ENCODE measurements at regions not wholly inside any gene's neighbourhood (a gene's known extent, or its start where the extent isn't known, plus 50 kb on each side); places are given as distances from the start of the nearest gene placed in this dataset.

DNA sequence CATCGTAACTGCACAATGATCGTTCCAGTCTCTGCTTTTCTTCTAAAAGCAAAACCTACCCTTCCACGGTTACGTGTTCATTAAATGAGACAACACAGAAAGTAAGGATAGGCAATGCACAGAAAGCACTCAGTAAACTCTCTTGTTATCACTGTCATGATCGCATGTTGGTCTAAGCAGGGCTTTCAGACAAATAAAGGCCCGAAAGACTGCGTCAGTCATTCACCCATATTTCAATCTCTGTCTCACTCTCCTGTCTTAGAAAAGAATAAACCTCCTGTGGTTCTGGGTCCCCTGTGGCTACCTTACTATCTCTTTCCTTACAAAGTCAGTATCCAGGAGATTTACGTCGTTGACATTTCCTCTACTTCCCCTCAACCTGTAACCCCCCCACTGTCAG, 160.9 kb downstream of the VAPA start:
- Mint-ChIP-seq H3K36me3 (ENCODE audit: low read depth) (no peaks in the 10 kb centered on the region), H3K4me1 (no peaks in the 10 kb centered on the region), H3K27me3 (peaks cover 4% of the 10 kb centered on the region), H3K9me3 (no peaks in the 10 kb centered on the region), H3K4me3 (no peak overlapping the region), H3K27ac (no peak overlapping the region)
- ATAC-seq (replicated peaks) = no peak

DNA sequence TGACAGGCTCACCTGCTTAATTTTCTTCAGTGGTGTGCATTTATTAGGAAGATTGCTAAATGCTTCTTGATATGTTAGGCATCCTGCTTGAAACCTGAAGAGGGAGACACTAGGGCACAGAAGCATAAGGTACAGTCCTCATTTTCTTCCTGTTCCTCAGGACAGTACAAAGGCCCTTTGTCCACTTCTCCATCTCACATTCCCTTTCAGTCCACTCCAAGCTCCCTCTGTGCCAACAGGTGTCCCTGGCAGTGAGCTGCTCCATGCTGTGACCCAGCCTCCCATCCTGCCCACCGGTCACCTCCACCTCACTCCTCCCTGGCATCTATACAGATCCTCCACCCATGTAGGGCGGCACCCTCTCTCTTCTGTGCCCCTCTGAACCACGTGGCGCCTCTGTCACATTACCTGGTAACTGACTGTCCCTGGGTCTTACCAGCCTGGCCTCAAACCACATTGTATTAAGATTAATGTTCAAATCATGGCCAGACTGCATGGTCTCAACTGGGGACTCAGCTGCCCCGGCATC, 162.8 kb downstream of the VAPA start:
- ATAC-seq (replicated peaks) = no peak

DNA sequence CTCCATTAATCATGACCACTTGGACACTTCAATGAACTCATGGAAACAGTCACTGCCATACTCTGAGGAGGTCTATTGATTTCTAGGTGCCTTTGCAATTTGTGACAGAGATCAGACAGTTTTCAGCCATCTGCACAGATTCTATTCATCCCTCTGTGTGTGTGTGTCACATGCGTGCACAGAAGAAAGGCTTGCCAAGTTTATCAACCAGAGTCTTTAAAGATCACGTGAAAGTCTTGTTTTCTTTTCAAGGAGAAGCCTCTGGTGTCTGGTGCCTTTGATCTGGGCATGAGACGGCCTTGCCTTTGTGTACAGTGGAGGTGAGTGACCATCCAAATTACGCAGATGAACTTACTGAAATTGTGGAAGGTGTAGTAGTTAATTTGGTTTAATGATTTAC, 164.2 kb downstream of the VAPA start:
- no peaks in the 10 kb centered on the region for H3K36me3 Mint-ChIP-seq (ENCODE audit: low read depth)
- peaks cover 4% of the 10 kb centered on the region for H3K27me3 Mint-ChIP-seq
- H3K4me3 Mint-ChIP-seq = no peak overlapping the region
- peaks cover 6% of the 10 kb centered on the region for H3K9me3 Mint-ChIP-seq
- ATAC-seq (replicated peaks) = no peak
- no peaks in the 10 kb centered on the region for H3K4me1 Mint-ChIP-seq
- H3K27ac Mint-ChIP-seq = no peak overlapping the region

More for the DNA sequence above, 162.8 kb downstream of the VAPA start:
- Mint-ChIP-seq H3K27me3 (peaks cover 4% of the 10 kb centered on the region), H3K36me3 (ENCODE audit: low read depth) (no peaks in the 10 kb centered on the region), H3K27ac (no peak overlapping the region), H3K9me3 (no peaks in the 10 kb centered on the region), H3K4me1 (no peaks in the 10 kb centered on the region), H3K4me3 (no peak overlapping the region)

DNA sequence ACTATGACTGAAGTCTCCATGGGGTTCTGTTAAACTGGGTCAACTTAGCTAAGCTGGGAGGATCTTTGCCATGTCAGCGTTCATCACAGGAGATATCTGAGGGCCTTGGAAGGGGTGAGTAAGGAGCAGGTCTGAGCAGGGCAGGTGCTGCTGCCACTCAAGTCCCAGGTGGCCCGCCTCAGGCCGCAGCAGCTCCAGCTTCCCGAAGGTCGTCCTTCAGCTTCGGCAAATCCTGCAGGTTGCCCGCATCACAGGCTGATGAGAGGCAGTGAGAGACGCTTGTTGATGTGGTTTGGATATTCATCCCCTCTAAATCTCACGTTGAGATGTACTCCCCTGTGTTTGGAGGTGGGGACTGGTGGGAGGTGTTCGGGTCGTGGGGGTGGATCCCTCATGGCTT, 166.6 kb downstream of the VAPA start:
- peaks cover 4% of the 10 kb centered on the region for H3K27me3 Mint-ChIP-seq
- no peak for ATAC-seq (replicated peaks)
- H3K27ac Mint-ChIP-seq = no peak overlapping the region
- peaks cover 6% of the 10 kb centered on the region for H3K9me3 Mint-ChIP-seq
- no peaks in the 10 kb centered on the region for H3K4me1 Mint-ChIP-seq
- no peaks in the 10 kb centered on the region for H3K36me3 Mint-ChIP-seq (ENCODE audit: low read depth)
- H3K4me3 Mint-ChIP-seq = no peak overlapping the region

DNA sequence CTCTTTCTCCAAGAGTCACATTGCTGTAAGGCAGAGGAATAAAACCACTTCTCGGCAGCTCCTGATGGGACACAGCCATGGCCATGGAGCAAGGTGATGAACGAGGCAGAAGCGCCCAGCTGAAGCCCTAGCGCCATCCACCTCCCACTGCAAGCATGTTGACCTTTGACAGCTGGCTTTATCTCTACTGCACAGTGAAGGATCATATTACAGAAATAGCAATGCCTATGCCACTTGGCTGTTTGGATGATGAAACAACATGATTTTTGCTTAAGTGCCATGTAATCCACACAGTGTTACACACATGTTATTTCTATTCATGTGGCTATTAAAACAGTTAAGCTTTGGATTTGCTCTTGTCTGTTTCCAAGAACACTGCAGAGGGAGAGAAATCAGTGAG, 167.7 kb downstream of the VAPA start:
- ATAC-seq (replicated peaks) = no peak
- Mint-ChIP-seq H3K4me1 (no peaks in the 10 kb centered on the region), H3K4me3 (no peak overlapping the region), H3K9me3 (peaks cover 6% of the 10 kb centered on the region), H3K27me3 (peaks cover 8% of the 10 kb centered on the region), H3K36me3 (ENCODE audit: low read depth) (no peaks in the 10 kb centered on the region), H3K27ac (no peak overlapping the region)

DNA sequence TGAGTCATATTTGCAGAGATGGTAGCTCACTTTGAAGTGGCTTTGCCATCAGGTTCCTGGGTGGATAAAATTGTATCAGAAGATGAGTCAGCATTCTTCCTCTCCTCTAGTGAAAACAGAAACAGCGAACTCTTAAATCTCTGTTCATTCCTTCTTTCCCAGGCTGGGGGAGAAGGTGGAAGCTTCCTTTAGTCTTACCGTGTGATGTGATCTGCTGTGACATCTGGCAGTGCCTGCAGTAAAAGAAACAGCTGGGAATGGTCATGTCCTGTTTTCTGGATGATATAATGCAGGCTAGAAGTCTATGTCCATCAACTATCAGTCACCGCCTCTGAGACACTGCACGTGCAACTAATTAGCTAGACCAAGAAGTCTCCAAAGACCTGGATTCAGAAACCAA, 171.6 kb downstream of the VAPA start:
- Mint-ChIP-seq H3K4me3 (no peak overlapping the region), H3K27me3 (peaks cover 10% of the 10 kb centered on the region), H3K27ac (no peak overlapping the region), H3K9me3 (peaks cover 6% of the 10 kb centered on the region), H3K4me1 (no peaks in the 10 kb centered on the region), H3K36me3 (ENCODE audit: low read depth) (no peaks in the 10 kb centered on the region)
- ATAC-seq (replicated peaks) = no peak

DNA sequence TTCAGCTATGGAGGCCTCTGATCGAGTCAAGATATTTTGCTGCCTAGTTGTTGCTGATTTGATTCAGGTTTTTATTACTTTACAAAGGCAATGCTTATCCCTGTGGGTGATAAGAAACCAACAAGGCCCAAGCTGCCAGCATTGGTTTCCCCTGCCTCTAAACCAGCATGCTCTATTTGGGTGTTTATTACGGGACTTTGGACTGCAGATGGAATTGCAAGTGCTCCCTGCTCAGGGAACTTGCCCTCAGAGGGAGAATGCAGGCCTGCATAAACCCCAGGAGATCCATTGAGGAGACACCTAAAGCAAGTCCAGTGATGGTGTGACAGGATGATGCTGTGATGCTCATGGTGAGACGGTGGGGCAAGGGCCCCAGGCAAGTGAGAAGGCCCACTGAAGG, 172.1 kb downstream of the VAPA start:
- Mint-ChIP-seq H3K9me3 (peaks cover 6% of the 10 kb centered on the region), H3K4me3 (no peak overlapping the region), H3K27me3 (peaks cover 10% of the 10 kb centered on the region), H3K27ac (no peak overlapping the region), H3K4me1 (no peaks in the 10 kb centered on the region), H3K36me3 (ENCODE audit: low read depth) (no peaks in the 10 kb centered on the region)
- ATAC-seq (replicated peaks) = no peak

DNA sequence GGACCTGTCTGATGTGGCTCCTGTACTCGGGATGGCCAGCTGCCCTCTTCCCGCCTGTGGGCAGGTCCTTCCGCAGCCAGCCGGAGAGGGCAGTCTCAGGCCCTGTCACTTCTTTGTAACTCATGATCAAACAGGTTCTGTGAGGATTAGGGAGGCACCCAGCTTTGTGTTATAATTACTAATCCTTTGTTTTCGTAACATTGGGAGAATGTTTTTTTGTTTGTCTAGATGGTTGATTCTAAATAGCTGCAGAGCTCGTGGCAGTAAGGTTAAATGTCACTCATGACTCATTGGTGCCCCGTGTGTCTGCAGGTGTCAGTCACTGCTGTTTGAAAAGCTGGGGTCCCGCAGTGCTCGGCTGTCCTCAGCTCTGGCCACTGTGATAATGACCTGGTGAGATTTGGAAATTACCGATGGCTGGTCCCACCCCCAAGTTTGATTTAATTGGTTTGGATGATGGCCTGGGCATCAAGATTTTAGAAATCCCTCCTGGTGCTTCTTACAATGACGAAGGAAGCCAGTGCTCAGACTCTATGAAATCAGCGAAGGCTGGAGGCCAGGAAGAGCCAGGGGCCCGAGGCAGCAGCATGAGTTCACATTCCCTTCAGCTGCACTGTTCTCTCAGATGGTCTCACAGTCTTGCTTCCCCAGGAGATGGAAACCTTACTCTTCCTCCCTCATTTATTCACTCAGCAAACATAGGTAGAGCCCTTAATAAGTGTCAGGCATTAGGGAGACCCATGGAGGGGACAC, 172.8 kb downstream of the VAPA start:
- H3K27ac Mint-ChIP-seq = no peak overlapping the region
- peaks cover 6% of the 10 kb centered on the region for H3K9me3 Mint-ChIP-seq
- no peak overlapping the region for H3K4me3 Mint-ChIP-seq
- peaks cover 10% of the 10 kb centered on the region for H3K27me3 Mint-ChIP-seq
- H3K4me1 Mint-ChIP-seq = no peaks in the 10 kb centered on the region
- no peaks in the 10 kb centered on the region for H3K36me3 Mint-ChIP-seq (ENCODE audit: low read depth)
- no peak for ATAC-seq (replicated peaks)

DNA sequence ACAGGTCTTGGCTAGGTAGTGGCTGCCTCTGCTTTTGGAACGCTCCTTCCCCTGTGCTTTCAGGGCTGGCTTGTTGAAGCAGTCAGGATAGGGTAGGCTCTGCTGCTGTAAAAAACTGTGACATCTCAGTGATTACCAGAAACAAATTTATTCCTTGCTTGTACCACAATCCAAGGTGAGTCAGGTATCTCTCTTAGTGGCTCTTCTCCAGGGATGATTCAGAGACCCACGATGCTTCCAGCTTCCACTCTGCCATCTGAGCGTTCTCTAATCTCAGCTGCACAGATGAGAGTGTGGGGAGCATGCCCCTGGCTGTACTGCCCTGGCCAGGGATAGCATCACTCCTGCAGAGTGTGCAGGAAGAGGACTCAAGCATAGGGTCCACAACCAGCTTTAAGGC, 174.9 kb downstream of the VAPA start:
- H3K4me1 Mint-ChIP-seq = no peaks in the 10 kb centered on the region
- H3K4me3 Mint-ChIP-seq = no peak overlapping the region
- ATAC-seq (replicated peaks) = no peak

DNA sequence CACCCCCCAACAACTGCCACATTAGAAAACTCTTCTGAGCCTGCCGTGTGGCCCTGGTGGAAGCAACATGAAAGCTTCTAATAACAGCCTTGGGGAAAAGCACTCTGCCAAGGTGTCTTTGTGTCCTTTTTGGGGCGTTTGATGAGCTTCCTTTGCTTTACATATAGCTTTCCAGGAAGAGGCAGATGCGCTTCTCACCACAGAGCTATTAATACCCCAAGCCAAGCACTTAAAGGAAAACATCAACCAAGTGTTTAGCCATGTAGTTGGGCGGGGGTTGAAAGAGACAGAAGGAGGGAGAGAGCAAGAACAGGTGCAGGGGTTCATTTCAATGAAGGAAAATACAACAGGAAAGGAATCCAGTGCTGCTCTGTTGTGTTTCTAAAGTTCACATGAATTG, 176.1 kb downstream of the VAPA start:
- Mint-ChIP-seq H3K4me3 (no peak overlapping the region), H3K27me3 (peaks cover 10% of the 10 kb centered on the region), H3K4me1 (no peaks in the 10 kb centered on the region), H3K27ac (no peak overlapping the region), H3K9me3 (no peaks in the 10 kb centered on the region), H3K36me3 (ENCODE audit: low read depth) (no peaks in the 10 kb centered on the region)
- no peak for ATAC-seq (replicated peaks)

More for the DNA sequence above, 174.9 kb downstream of the VAPA start:
- no peaks in the 10 kb centered on the region for H3K36me3 Mint-ChIP-seq (ENCODE audit: low read depth)
- no peak overlapping the region for H3K27ac Mint-ChIP-seq
- no peaks in the 10 kb centered on the region for H3K9me3 Mint-ChIP-seq
- H3K27me3 Mint-ChIP-seq = peaks cover 10% of the 10 kb centered on the region

DNA sequence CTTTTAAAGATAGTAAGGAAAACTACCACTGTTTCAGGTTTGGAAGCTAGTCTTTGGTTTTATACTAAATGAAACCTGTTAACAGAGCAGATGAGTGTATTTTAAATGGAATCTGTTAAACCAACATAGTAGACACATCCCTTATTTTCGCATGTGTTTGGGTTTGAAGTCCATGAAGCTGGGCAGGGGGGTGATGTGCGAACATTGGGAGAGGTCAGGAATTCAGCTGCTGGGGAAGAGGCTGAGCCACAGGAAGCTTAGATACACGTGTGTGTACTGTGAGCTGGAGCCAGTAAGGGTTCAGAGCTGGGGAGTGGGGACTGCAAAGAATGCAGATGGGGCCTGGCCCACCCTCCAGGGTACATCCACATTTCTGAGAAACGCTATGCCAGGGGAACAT, 176.9 kb downstream of the VAPA start:
- no peaks in the 10 kb centered on the region for H3K9me3 Mint-ChIP-seq
- no peaks in the 10 kb centered on the region for H3K4me1 Mint-ChIP-seq
- H3K4me3 Mint-ChIP-seq = no peak overlapping the region
- no peaks in the 10 kb centered on the region for H3K36me3 Mint-ChIP-seq (ENCODE audit: low read depth)
- no peak for ATAC-seq (replicated peaks)
- no peak overlapping the region for H3K27ac Mint-ChIP-seq
- peaks cover 10% of the 10 kb centered on the region for H3K27me3 Mint-ChIP-seq

DNA sequence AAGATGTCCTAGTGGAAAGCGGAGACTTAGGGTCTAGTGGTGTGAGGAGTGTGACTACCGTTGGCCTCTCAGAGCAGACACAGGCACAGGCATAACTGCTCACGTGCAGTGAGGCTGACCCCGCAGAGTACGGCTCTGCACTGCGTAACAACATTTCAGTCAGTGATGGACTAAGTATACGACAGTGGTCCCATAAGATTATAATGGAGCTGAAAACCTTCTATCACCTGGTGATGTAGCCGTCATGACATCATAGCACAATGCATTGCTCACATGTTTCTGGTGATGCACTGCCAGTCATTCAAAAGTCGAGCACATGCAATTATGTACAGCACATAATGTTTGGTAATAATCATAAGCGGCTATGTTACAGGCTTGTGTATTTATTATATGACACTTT, 179.6 kb downstream of the VAPA start:
- H3K27ac Mint-ChIP-seq = no peak overlapping the region
- no peak overlapping the region for H3K4me3 Mint-ChIP-seq
- H3K36me3 Mint-ChIP-seq (ENCODE audit: low read depth) = no peaks in the 10 kb centered on the region
- no peaks in the 10 kb centered on the region for H3K4me1 Mint-ChIP-seq
- ATAC-seq (replicated peaks) = no peak
- H3K9me3 Mint-ChIP-seq = no peaks in the 10 kb centered on the region
- peaks cover 12% of the 10 kb centered on the region for H3K27me3 Mint-ChIP-seq

DNA sequence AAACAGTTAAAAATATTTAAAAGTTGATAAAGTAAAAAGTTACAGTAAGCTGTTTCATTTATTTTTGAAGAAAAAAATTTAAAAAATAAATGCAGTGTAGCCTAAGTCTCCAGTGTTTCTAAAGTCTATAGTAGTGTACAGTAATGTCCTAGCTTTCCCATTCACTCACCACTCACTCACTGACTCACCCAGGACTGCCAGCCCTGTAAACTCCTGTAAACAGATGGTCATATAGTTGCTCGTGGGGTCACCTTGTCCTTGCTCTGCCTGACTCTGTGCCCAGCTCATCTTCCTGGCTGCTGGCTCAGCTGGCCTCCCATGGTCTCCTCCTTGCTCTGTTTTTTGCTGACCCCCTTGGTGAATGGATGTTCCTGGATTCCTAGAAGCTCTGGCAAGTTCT, 180.3 kb downstream of the VAPA start:
- Mint-ChIP-seq H3K27ac (no peak overlapping the region), H3K27me3 (peaks cover 12% of the 10 kb centered on the region), H3K9me3 (no peaks in the 10 kb centered on the region), H3K36me3 (ENCODE audit: low read depth) (no peaks in the 10 kb centered on the region), H3K4me1 (no peaks in the 10 kb centered on the region), H3K4me3 (no peak overlapping the region)
- ATAC-seq (replicated peaks) = no peak

DNA sequence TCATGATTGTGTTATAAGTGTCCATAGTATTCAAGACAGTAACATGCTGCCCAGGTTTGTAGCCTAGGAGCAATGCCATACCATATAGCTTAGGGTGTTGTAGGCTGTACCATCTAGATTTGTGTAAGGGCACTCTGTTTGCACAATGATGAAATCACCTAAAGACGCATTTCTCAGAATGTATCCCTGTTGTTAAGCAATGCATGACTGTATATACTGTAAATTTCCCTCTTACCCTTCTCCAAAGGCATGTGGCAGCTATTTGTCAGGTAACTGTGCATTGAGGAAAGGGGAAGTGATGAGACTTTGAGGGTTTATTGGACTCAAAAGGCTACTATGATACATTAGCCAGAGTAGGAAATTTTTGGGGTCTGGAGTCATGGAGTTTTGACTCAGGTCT, 180.8 kb downstream of the VAPA start:
- no peak for ATAC-seq (replicated peaks)
- no peaks in the 10 kb centered on the region for H3K9me3 Mint-ChIP-seq
- H3K27me3 Mint-ChIP-seq = peaks cover 12% of the 10 kb centered on the region
- H3K4me1 Mint-ChIP-seq = no peaks in the 10 kb centered on the region
- H3K27ac Mint-ChIP-seq = no peak overlapping the region
- no peak overlapping the region for H3K4me3 Mint-ChIP-seq
- no peaks in the 10 kb centered on the region for H3K36me3 Mint-ChIP-seq (ENCODE audit: low read depth)

DNA sequence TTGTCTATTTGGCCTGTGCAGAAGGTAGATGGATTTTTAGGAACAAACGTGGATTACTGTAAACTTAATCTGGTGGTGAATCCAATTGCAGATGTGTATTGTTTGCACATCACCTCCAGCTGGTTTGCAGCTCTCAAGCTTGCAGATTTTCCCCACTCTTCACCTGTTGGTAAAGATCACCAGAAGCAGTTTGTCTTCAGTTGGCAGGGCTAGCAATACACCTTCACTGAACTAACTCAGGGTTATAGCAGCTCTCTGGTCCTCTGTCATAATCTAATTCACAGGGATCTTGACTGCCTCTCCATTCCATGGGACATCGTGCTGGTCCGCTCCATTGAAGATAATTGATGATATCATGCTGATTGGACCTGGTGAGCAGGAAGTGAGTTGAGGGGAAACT, 181.5 kb downstream of the VAPA start:
- no peaks in the 10 kb centered on the region for H3K9me3 Mint-ChIP-seq
- H3K4me1 Mint-ChIP-seq = no peaks in the 10 kb centered on the region
- H3K4me3 Mint-ChIP-seq = no peak overlapping the region
- no peak overlapping the region for H3K27ac Mint-ChIP-seq
- peaks cover 7% of the 10 kb centered on the region for H3K27me3 Mint-ChIP-seq
- H3K36me3 Mint-ChIP-seq (ENCODE audit: low read depth) = no peaks in the 10 kb centered on the region
- ATAC-seq (replicated peaks) = no peak
